ENCODE measurements at regions not wholly inside any gene's neighbourhood (a gene's known extent, or its start where the extent isn't known, plus 50 kb on each side); places are given as distances from the start of the nearest gene placed in this dataset.
A peak's percentile ranks its signal among the peaks of the same experiment; 100 is the strongest.

DNA sequence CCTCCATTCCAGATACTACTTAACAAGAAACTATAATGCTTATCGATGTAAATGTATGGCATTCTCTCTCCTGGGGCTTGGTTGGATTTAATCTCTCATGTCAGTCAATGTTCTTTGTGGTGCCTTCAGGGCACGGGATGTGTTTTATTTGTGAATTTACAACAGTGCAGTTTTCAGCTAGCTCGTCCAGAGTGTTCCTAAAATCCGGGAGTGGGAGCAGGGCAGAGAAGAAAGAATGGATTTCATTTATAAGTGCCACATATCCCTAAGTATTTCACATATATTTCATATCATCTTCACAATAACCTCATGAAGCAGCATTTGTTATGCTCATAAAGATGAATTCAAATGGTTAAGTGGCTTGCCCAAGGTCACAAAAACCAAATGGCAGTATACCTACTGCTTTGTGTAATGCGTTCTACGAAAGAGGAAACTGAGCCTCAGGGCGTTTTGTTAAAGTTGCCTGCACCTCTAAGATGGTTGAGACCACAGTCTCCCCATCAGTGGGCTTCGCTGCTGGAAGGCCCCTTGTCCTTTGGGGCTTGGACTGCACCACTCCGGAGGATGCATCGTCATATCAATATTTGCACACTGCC lies 134.7 kb upstream of the MGAT5 start:
- DNase-seq (ENCODE audit: low read depth in 2 of 2), result no peak

GRCh38 chr2:134119713-134120405 lies 134.0 kb upstream of the MGAT5 start:
- DNase-seq (ENCODE audit: low read depth in 2 of 2), result peak; percentile 80 to 93

GRCh38 chr2:134120406-134120732 lies 133.5 kb upstream of the MGAT5 start:
- peak in 1 of 2 donors; percentile 26 for DNase-seq (ENCODE audit: low read depth in 2 of 2)

DNA sequence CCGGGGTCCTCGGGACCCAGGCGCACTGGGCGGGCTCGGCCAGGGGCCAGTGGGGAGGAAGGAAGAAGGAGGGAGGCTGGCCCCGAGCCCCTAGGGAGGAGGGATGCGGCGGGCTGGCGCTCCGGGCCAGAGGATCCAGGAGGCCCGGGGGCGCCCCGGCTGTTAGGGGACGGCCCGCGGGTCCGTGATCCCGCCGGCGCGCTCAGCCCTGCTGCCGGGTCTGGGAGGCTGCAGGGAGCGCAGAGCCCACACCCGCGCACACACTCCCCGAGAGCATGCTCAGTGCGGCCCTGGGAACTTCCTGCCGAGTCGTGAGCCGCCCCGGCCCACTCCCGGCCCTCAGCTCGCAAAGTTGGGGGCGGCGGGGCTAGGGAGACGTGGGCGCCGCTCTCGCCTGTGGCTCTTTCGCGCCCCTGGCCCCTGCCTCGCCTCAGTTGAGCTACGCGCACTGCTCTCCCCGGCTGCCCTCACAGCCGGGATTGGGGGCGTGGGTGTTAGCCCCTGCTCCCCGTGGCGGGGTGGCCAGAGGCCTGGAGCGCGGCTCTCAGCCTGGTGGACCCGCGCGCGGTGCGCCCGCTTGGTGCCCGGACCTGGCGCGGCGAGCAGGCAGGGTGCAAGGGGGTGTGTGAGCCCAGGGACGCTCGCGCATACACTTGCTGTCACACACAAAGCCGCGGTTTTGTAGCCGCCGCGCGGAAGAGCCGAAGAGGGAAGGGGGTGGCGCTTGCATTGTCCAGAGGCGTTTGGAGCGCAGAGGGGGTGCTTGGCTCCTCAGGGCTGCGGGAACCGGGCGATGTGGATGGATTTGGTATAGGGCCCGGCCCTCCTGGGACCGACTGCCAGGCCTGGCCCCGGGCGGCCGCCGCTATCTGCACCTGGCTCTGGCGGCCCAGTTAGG lies 132.9 kb upstream of the MGAT5 start:
- peak; percentile 17 to 77 for DNase-seq (ENCODE audit: low read depth in 2 of 2)

GRCh38 chr2:134122610-134123009 lies 131.3 kb upstream of the MGAT5 start:
- no peak for DNase-seq (ENCODE audit: low read depth in 2 of 2)

DNA sequence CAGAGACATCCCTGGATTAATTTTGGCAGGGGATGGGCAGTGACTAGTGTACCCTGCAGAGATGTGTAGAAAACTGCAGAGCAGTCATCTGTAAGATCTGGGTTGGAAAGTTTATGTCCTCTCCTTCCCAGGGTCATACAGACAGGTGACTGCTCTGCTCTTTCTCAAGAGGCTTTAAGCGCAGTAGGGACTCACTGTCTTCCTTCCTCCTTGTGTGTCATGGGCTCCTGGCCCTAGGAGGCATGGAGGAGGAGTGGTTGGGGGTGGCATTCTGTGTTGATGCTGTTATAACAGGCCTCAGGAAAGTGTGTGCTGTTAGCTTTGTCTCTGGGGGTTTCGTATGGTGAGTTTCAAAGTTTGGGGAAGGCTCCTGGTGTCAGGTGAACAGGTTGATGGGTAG lies 130.5 kb upstream of the MGAT5 start:
- no peak for DNase-seq (ENCODE audit: low read depth in 2 of 2)

GRCh38 chr2:134124047-134124753 lies 129.7 kb upstream of the MGAT5 start:
- DNase-seq (ENCODE audit: low read depth in 2 of 2), result no peak

- no peak for DNase-seq (ENCODE audit: low read depth in 2 of 2)
These were observed 126.4 kb upstream of the MGAT5 start for GRCh38 chr2:134127496-134127895.

GRCh38 chr2:134128746-134129145 lies 125.1 kb upstream of the MGAT5 start:
- no peak for DNase-seq (ENCODE audit: low read depth in 2 of 2)

DNA sequence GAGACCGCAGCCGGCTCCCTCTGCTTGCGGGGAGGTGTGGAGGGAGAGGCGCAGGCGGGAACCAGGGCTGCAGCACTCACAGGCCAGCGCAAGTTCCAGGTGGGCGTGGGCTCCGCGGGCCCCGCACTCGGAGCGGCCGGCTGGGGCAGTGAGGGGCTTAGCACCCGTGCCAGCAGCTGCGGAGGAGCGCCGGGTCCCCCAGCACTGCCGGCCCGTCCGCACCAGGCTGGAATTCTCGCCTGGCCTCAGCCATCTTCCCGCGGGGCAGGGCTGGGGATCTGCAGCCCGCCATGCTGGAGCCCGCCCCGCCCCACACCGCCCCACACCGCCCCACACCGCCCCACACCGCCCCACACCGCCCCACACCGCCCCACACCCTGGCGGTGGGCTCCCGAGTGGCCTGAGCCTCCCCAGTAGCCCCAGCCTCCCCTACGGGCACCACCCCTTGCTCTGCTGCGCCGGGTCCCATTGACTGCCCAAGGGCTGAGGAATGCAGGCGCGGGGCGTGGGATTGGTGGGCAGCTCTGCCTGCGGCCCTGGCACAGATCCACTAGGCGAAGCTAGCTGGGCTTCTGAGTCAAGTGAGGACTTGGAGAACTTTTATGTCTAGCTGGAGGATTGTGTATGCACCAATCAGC lies 123.9 kb upstream of the MGAT5 start:
- DNase-seq (ENCODE audit: low read depth in 2 of 2), result no peak

DNA sequence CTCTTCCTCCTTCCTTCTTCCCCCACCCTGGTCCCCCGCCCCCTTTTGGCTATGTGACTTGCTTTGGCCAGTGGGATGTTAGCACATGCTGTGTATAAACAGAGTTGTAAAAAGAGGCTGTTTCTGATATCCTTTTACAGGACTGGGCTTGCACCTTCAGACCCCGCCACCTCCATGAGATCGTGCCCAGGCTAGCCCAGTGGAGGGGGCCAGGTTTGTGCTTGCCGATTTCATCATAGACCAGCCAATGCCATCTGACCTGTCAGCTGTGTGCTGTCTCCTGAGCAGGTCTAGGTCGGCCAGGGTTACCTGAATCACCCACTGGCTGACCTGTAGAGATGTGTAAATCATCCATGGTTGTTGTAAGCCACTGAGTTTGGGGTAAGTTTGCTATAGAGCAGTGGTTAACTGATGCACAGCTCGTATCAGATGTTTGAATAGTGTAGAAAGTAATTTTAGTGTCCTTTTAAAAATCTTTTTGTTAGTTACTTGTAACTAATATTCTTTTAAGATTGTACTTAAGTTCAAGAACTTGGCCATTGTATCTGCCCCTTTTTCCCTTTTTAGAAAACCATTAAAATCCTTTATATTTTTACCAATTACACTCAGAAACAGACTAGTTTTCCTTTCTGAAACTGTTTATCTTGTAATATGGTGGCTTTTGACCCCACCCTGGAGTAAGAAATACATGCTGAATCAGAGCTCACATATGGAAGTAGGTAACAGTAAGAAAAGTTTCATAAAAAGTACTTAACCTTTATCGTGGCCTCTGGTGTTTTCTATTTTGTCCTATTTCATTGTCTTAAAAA lies 122.0 kb upstream of the MGAT5 start:
- DNase-seq (ENCODE audit: low read depth in 2 of 2), result no peak

GRCh38 chr2:134132490-134132857 lies 121.4 kb upstream of the MGAT5 start:
- peak in 1 of 2 donors; percentile 39 for DNase-seq (ENCODE audit: low read depth in 2 of 2)

GRCh38 chr2:134133622-134134312 lies 120.1 kb upstream of the MGAT5 start:
- no peak for DNase-seq (ENCODE audit: low read depth in 2 of 2)

GRCh38 chr2:134134313-134134706 lies 119.6 kb upstream of the MGAT5 start:
- DNase-seq (ENCODE audit: low read depth in 2 of 2), result no peak

DNA sequence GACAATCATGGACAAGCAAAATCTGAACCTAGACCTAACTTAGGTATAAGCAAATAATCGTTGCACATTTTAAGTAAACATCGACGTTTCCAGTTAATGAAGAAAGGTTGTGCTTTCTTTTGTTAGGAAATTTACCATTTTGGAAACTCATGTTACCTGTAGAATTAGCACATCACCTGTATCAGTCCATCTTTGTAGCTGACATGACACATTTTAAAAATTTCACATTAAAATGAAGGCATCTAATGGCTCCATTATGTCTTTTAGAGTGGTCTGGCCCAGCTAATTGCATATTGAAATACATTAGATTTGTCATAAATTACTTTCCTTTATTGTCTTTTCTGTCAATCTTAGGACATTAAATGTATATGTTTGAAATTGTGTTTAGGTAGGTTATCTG lies 119.0 kb upstream of the MGAT5 start:
- DNase-seq (ENCODE audit: low read depth in 2 of 2), result no peak

DNA sequence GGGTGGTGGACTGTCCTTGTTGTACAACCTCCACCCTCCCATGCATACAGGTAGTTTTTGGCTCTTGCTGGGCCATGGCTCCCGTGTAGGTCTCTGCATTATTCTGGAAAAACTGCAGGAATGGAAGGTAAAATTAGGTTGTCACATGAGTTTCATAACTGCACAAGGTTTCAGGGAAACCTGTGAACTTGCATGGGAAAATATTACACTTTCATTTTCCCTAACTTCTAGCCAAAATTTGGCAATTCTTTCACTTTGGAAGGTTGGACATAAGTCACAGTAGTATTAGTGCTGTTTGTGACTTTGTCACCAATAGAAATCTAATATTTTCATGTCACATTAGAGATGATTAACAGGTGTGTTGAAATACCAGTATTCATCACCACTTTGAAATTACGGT lies 118.1 kb upstream of the MGAT5 start:
- DNase-seq (ENCODE audit: low read depth in 2 of 2), result peak in 1 of 2 donors; percentile 40

- no peak for DNase-seq (ENCODE audit: low read depth in 2 of 2)
These were observed 117.1 kb upstream of the MGAT5 start for GRCh38 chr2:134136731-134137130.

- peak in 1 of 2 donors; percentile 79 for DNase-seq (ENCODE audit: low read depth in 2 of 2)
These were observed 116.7 kb upstream of the MGAT5 start for GRCh38 chr2:134137182-134137611.

- no peak for DNase-seq (ENCODE audit: low read depth in 2 of 2)
These were observed 115.8 kb upstream of the MGAT5 start for GRCh38 chr2:134138115-134138514.

- DNase-seq (ENCODE audit: low read depth in 2 of 2), result no peak
These were observed 114.3 kb upstream of the MGAT5 start for GRCh38 chr2:134139611-134140010.

All from dermis microvascular lymphatic vessel endothelial cell (primary cell).